A673 (cell line): ENCODE measurements at regions not wholly inside any gene's neighbourhood (a gene's known extent, or its start where the extent isn't known, plus 50 kb on each side); places are given as distances from the start of the nearest gene placed in this dataset.

Source experiments
- EZH2 ChIP-seq: fragments of 200-600 bp; sonication (generic); IDR thresholded peaks from 2 replicates; pipeline ENCODE4 v1.6.1; 2017; ENCODE audit warnings: borderline replicate concordance, low read depth, mild to moderate bottlenecking, mixed read lengths, antibody characterized with exemption, low read length; ENCODE audit not compliant: poor library complexity, severe bottlenecking
- TF ChIP-seq, protein P1 (sequence below): fragments of 300-800, 200-600 bp; sonication (generic); conservative IDR thresholded peaks from 2 replicates; pipeline ENCODE4 v1.5.1; 2017; ENCODE audit warnings: low read depth, mild to moderate bottlenecking, antibody characterized with exemption, low read length, moderate library complexity, mixed read lengths

- TF ChIP-seq, protein P1, sequence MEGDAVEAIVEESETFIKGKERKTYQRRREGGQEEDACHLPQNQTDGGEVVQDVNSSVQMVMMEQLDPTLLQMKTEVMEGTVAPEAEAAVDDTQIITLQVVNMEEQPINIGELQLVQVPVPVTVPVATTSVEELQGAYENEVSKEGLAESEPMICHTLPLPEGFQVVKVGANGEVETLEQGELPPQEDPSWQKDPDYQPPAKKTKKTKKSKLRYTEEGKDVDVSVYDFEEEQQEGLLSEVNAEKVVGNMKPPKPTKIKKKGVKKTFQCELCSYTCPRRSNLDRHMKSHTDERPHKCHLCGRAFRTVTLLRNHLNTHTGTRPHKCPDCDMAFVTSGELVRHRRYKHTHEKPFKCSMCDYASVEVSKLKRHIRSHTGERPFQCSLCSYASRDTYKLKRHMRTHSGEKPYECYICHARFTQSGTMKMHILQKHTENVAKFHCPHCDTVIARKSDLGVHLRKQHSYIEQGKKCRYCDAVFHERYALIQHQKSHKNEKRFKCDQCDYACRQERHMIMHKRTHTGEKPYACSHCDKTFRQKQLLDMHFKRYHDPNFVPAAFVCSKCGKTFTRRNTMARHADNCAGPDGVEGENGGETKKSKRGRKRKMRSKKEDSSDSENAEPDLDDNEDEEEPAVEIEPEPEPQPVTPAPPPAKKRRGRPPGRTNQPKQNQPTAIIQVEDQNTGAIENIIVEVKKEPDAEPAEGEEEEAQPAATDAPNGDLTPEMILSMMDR = no peak
- no peak for TF ChIP-seq EZH2
Observed at GRCh38 chr3:6180171-6180570, 680.7 kb upstream of the GRM7 start.
